ENCODE measurements at regions not wholly inside any gene's neighbourhood (a gene's known extent, or its start where the extent isn't known, plus 50 kb on each side); places are given as distances from the start of the nearest gene placed in this dataset.
"Not testable (repeated sequence)": the region's sequence is repeated elsewhere in the genome, so short reads cannot be mapped to it uniquely, and the experiment has no call there.

GRCh38 chr18:4755848-4756247 lies 300.7 kb upstream of the DLGAP1 start:
- DNase-seq: no peak

- not testable (repeated sequence) for DNase-seq
These were observed 298.0 kb upstream of the DLGAP1 start for GRCh38 chr18:4753151-4753550.

- no peak for DNase-seq
These were observed 296.4 kb upstream of the DLGAP1 start for GRCh38 chr18:4751523-4751922.

- DNase-seq: no peak
These were observed 295.6 kb upstream of the DLGAP1 start for GRCh38 chr18:4750393-4751346.

- DNase-seq: no peak
These were observed 293.9 kb upstream of the DLGAP1 start for GRCh38 chr18:4748975-4749374.

- no peak for DNase-seq
These were observed 279.8 kb upstream of the DLGAP1 start for GRCh38 chr18:4734903-4735302.

- no peak for DNase-seq
These were observed 278.9 kb upstream of the DLGAP1 start for GRCh38 chr18:4734021-4734420.

- no peak for DNase-seq
These were observed 266.4 kb upstream of the DLGAP1 start for GRCh38 chr18:4721545-4721944.

- DNase-seq: no peak
These were observed 265.4 kb upstream of the DLGAP1 start for GRCh38 chr18:4720518-4720917.

GRCh38 chr18:4705894-4706293 lies 250.8 kb upstream of the DLGAP1 start:
- DNase-seq: no peak

- no peak for DNase-seq
These were observed 249.7 kb upstream of the DLGAP1 start for GRCh38 chr18:4704781-4705180.

GRCh38 chr18:4691836-4692235 lies 236.7 kb upstream of the DLGAP1 start:
- no peak for DNase-seq

GRCh38 chr18:4678685-4679084 lies 223.6 kb upstream of the DLGAP1 start:
- DNase-seq: not testable (repeated sequence)

GRCh38 chr18:4677006-4677405 lies 221.9 kb upstream of the DLGAP1 start:
- DNase-seq: no peak

GRCh38 chr18:4672162-4672561 lies 217.1 kb upstream of the DLGAP1 start:
- no peak for DNase-seq

- no peak for DNase-seq
These were observed 203.7 kb upstream of the DLGAP1 start for GRCh38 chr18:4658804-4659203.

- no peak for DNase-seq
These were observed 198.3 kb upstream of the DLGAP1 start for GRCh38 chr18:4653418-4653817.

- no peak for DNase-seq
These were observed 186.8 kb upstream of the DLGAP1 start for GRCh38 chr18:4641771-4642368.

- DNase-seq: no peak
These were observed 185.4 kb upstream of the DLGAP1 start for GRCh38 chr18:4640349-4641012.

GRCh38 chr18:4639628-4640310 lies 184.7 kb upstream of the DLGAP1 start:
- DNase-seq: no peak

- no peak for DNase-seq
These were observed 183.6 kb upstream of the DLGAP1 start for GRCh38 chr18:4638680-4639079.

GRCh38 chr18:4637876-4638275 lies 182.8 kb upstream of the DLGAP1 start:
- no peak for DNase-seq

GRCh38 chr18:4636967-4637366 lies 181.9 kb upstream of the DLGAP1 start:
- DNase-seq: no peak

Data from stimulated activated CD4-positive, alpha-beta T cell treated with anti-CD3 and anti-CD28 coated beads, Interleukin-15, amount 100 ng/mL, for 24 hours (primary cell).